CD4-positive, alpha-beta T cell treated with Interleukin-1 beta for 1 hour (primary cell): ENCODE measurements at regions not wholly inside any gene's neighbourhood (a gene's known extent, or its start where the extent isn't known, plus 50 kb on each side); places are given as distances from the start of the nearest gene placed in this dataset.

Experiments used
- DNase-seq, 2 donors: peaks; one replicate each; pipeline ENCODE4 v3.0.0-alpha.2; 2020 to 2022

GRCh38 chr20:23249541-23249940 lies 101.0 kb upstream of the NXT1 start:
- DNase-seq: no peak

GRCh38 chr20:23248461-23248882 lies 102.1 kb upstream of the NXT1 start:
- no peak for DNase-seq

- DNase-seq: no peak
Observed at GRCh38 chr20:23246717-23247664, 103.6 kb upstream of the NXT1 start.

- DNase-seq: peak; percentile 17 to 64
Observed at GRCh38 chr20:23245553-23246181, 104.9 kb upstream of the NXT1 start.

- DNase-seq: no peak
Observed at GRCh38 chr20:23244916-23245552, 105.6 kb upstream of the NXT1 start.

GRCh38 chr20:23244156-23244915 lies 106.3 kb upstream of the NXT1 start:
- DNase-seq: no peak

GRCh38 chr20:23243791-23244155 lies 106.8 kb upstream of the NXT1 start:
- DNase-seq: no peak

- no peak for DNase-seq
Observed at GRCh38 chr20:23242556-23243180, 107.9 kb upstream of the NXT1 start.

GRCh38 chr20:23242104-23242503 lies 108.5 kb upstream of the NXT1 start:
- no peak for DNase-seq

GRCh38 chr20:23241416-23241815 lies 109.2 kb upstream of the NXT1 start:
- DNase-seq: no peak

GRCh38 chr20:23240519-23240918 lies 110.1 kb upstream of the NXT1 start:
- DNase-seq: no peak

- no peak for DNase-seq
Observed at GRCh38 chr20:23237201-23237600, 113.4 kb upstream of the NXT1 start.

GRCh38 chr20:23235173-23236027 lies 115.2 kb upstream of the NXT1 start:
- DNase-seq: peak; percentile 6 to 51

GRCh38 chr20:23234311-23235078 lies 116.1 kb upstream of the NXT1 start:
- DNase-seq: no peak

GRCh38 chr20:23233341-23233740 lies 117.2 kb upstream of the NXT1 start:
- no peak for DNase-seq

- no peak for DNase-seq
Observed at GRCh38 chr20:23232679-23233308, 117.8 kb upstream of the NXT1 start.

GRCh38 chr20:23232219-23232581 lies 118.4 kb upstream of the NXT1 start:
- no peak for DNase-seq

- DNase-seq: no peak
Observed at GRCh38 chr20:23231561-23232218, 118.9 kb upstream of the NXT1 start.

GRCh38 chr20:23230766-23231385 lies 119.7 kb upstream of the NXT1 start:
- no peak for DNase-seq
